GM18870 (cell line): ENCODE measurements at regions not wholly inside any gene's neighbourhood (a gene's known extent, or its start where the extent isn't known, plus 50 kb on each side); places are given as distances from the start of the nearest gene placed in this dataset.

Source experiments
- ATAC-seq: cut with Tn5 transposase; IDR thresholded peaks from one replicate; pipeline ENCODE4 v1.9.1; 2021; ENCODE audit warnings: moderate library complexity; ENCODE audit not compliant: unreplicated experiment

- ATAC-seq, result no peak
Observed at GRCh38 chr10:111873621-111874135, 309.9 kb downstream of the GPAM start.

- ATAC-seq, result no peak
Observed at GRCh38 chr10:111874576-111874975, 309.0 kb downstream of the GPAM start.

GRCh38 chr10:111875725-111876124 is 307.8 kb downstream of the GPAM start:
- no peak for ATAC-seq

- ATAC-seq, result no peak
Observed at GRCh38 chr10:111877258-111877657, 306.3 kb downstream of the GPAM start.

GRCh38 chr10:111879969-111880368 is 303.6 kb downstream of the GPAM start:
- ATAC-seq, result no peak

GRCh38 chr10:111885046-111885445 is 298.5 kb downstream of the GPAM start:
- no peak for ATAC-seq

GRCh38 chr10:111885919-111886318 is 297.6 kb downstream of the GPAM start:
- ATAC-seq, result no peak

- no peak for ATAC-seq
Observed at GRCh38 chr10:111887266-111887665, 296.3 kb downstream of the GPAM start.

- ATAC-seq, result no peak
Observed at GRCh38 chr10:111890046-111890445, 293.5 kb downstream of the GPAM start.

- ATAC-seq, result no peak
Observed at GRCh38 chr10:111916011-111916410, 267.6 kb downstream of the GPAM start.

GRCh38 chr10:111921821-111922220 is 261.7 kb downstream of the GPAM start:
- no peak for ATAC-seq

GRCh38 chr10:111923032-111923431 is 260.5 kb downstream of the GPAM start:
- no peak for ATAC-seq

- no peak for ATAC-seq
Observed at GRCh38 chr10:111926286-111926685, 257.3 kb downstream of the GPAM start.

GRCh38 chr10:111933937-111934336 is 249.6 kb downstream of the GPAM start:
- no peak for ATAC-seq

GRCh38 chr10:111934931-111935330 is 248.6 kb downstream of the GPAM start:
- ATAC-seq, result no peak

- ATAC-seq, result no peak
Observed at GRCh38 chr10:111936143-111936542, 247.4 kb downstream of the GPAM start.

GRCh38 chr10:111944331-111944730 is 239.2 kb downstream of the GPAM start:
- no peak for ATAC-seq

- ATAC-seq, result no peak
Observed at GRCh38 chr10:111953949-111954348, 229.6 kb downstream of the GPAM start.

GRCh38 chr10:111954386-111954785 is 229.2 kb downstream of the GPAM start:
- ATAC-seq, result no peak

GRCh38 chr10:111956841-111957240 is 226.7 kb downstream of the GPAM start:
- no peak for ATAC-seq

GRCh38 chr10:111962951-111963350 is 220.6 kb downstream of the GPAM start:
- no peak for ATAC-seq

- ATAC-seq, result no peak
Observed at GRCh38 chr10:111967116-111967515, 216.4 kb downstream of the GPAM start.

GRCh38 chr10:111967547-111967946 is 216.0 kb downstream of the GPAM start:
- no peak for ATAC-seq

GRCh38 chr10:111968647-111969046 is 214.9 kb downstream of the GPAM start:
- no peak for ATAC-seq
